ENCODE measurements at regions not wholly inside any gene's neighbourhood (a gene's known extent, or its start where the extent isn't known, plus 50 kb on each side); places are given as distances from the start of the nearest gene placed in this dataset.
"Not testable (repeated sequence)": the region's sequence is repeated elsewhere in the genome, so short reads cannot be mapped to it uniquely, and the experiment has no call there.

GRCh38 chr10:61016007-61016406, 72.0 kb upstream of the RHOBTB1 start:
- Histone ChIP-seq H3K4me1 (ENCODE audit: insufficient read depth, low read length) (no peaks in the 10 kb centered on the region), H3K79me2 (ENCODE audit: insufficient read depth, low read length) (no peaks in the 10 kb centered on the region), H3K9me3 (ENCODE audit: insufficient read depth, low read length, severe bottlenecking) (no peaks in the 10 kb centered on the region), H2AFZ (ENCODE audit: low read depth, low read length) (no peak overlapping the region), H3K36me3 (ENCODE audit: insufficient read depth, low read length) (no peaks in the 10 kb centered on the region), H3K4me2 (ENCODE audit: insufficient read depth, low read length) (no peak overlapping the region), H3K27me3 (ENCODE audit: insufficient read depth, low read length, poor library complexity) (no peaks in the 10 kb centered on the region), H3K4me3 (ENCODE audit: low read depth in 1 of 2, low read length in 2 of 2) (no peak overlapping the region), H4K20me1 (ENCODE audit: insufficient read depth, low read length) (no peaks in the 10 kb centered on the region), H3K9ac (ENCODE audit: low read depth, low read length) (no peak overlapping the region), H3K27ac (ENCODE audit: low read length) (no peak overlapping the region)
- ATAC-seq (ENCODE audit: insufficient read depth, low read depth) (no peak), DNase-seq (no peak)
- TF ChIP-seq EZH2 (IDR thresholded peaks at IDR 0.05; ENCODE audit: borderline replicate concordance, low read depth, low read length, severe bottlenecking) (no peak), CTCF (IDR thresholded peaks at IDR 0.05; ENCODE audit: borderline replicate concordance, extremely low read depth, low read length, poor library complexity, severe bottlenecking) (no peak)

- H3K4me3 ChIP-seq (ENCODE audit: low read depth in 1 of 2, low read length in 2 of 2), result no peak overlapping the region
- H3K9ac ChIP-seq (ENCODE audit: low read depth, low read length), result no peak overlapping the region
- TF ChIP-seq CTCF (IDR thresholded peaks at IDR 0.05; ENCODE audit: borderline replicate concordance, extremely low read depth, low read length, poor library complexity, severe bottlenecking) (no peak), EZH2 (IDR thresholded peaks at IDR 0.05; ENCODE audit: borderline replicate concordance, low read depth, low read length, severe bottlenecking) (no peak)
- no peaks in the 10 kb centered on the region for H3K9me3 ChIP-seq (ENCODE audit: insufficient read depth, low read length, severe bottlenecking)
- H2AFZ ChIP-seq (ENCODE audit: low read depth, low read length), result no peak overlapping the region
- no peaks in the 10 kb centered on the region for H3K79me2 ChIP-seq (ENCODE audit: insufficient read depth, low read length)
- no peaks in the 10 kb centered on the region for H4K20me1 ChIP-seq (ENCODE audit: insufficient read depth, low read length)
- DNase-seq, result no peak
- H3K4me2 ChIP-seq (ENCODE audit: insufficient read depth, low read length), result no peak overlapping the region
- no peaks in the 10 kb centered on the region for H3K4me1 ChIP-seq (ENCODE audit: insufficient read depth, low read length)
- no peaks in the 10 kb centered on the region for H3K27me3 ChIP-seq (ENCODE audit: insufficient read depth, low read length, poor library complexity)
- H3K27ac ChIP-seq (ENCODE audit: low read length), result no peak overlapping the region
- H3K36me3 ChIP-seq (ENCODE audit: insufficient read depth, low read length), result no peaks in the 10 kb centered on the region
- no peak for ATAC-seq (ENCODE audit: insufficient read depth, low read depth)
Observed at GRCh38 chr10:61010863-61011262, 66.9 kb upstream of the RHOBTB1 start.

- H3K27me3 ChIP-seq (ENCODE audit: insufficient read depth, low read length, poor library complexity); H3K9ac ChIP-seq (ENCODE audit: low read depth, low read length); ATAC-seq (ENCODE audit: insufficient read depth, low read depth); H3K27ac ChIP-seq (ENCODE audit: low read length); H3K4me3 ChIP-seq (ENCODE audit: low read depth in 1 of 2, low read length in 2 of 2); DNase-seq; H3K79me2 ChIP-seq (ENCODE audit: insufficient read depth, low read length); H4K20me1 ChIP-seq (ENCODE audit: insufficient read depth, low read length); H2AFZ ChIP-seq (ENCODE audit: low read depth, low read length); H3K36me3 ChIP-seq (ENCODE audit: insufficient read depth, low read length); H3K4me1 ChIP-seq (ENCODE audit: insufficient read depth, low read length); H3K9me3 ChIP-seq (ENCODE audit: insufficient read depth, low read length, severe bottlenecking); H3K4me2 ChIP-seq (ENCODE audit: insufficient read depth, low read length): not testable (repeated sequence)
Observed at GRCh38 chr10:61003069-61003468, 59.1 kb upstream of the RHOBTB1 start.

GRCh38 chr10:61001731-61002122, 57.7 kb upstream of the RHOBTB1 start:
- H3K27ac ChIP-seq (ENCODE audit: low read length), result no peak overlapping the region
- H3K27me3 ChIP-seq (ENCODE audit: insufficient read depth, low read length, poor library complexity), result no peaks in the 10 kb centered on the region
- H3K4me2 ChIP-seq (ENCODE audit: insufficient read depth, low read length), result no peak overlapping the region
- H3K79me2 ChIP-seq (ENCODE audit: insufficient read depth, low read length), result no peaks in the 10 kb centered on the region
- DNase-seq, result no peak
- H2AFZ ChIP-seq (ENCODE audit: low read depth, low read length), result no peak overlapping the region
- TF ChIP-seq EZH2 (IDR thresholded peaks at IDR 0.05; ENCODE audit: borderline replicate concordance, low read depth, low read length, severe bottlenecking) (no peak), CTCF (IDR thresholded peaks at IDR 0.05; ENCODE audit: borderline replicate concordance, extremely low read depth, low read length, poor library complexity, severe bottlenecking) (no peak)
- no peaks in the 10 kb centered on the region for H3K4me1 ChIP-seq (ENCODE audit: insufficient read depth, low read length)
- H3K36me3 ChIP-seq (ENCODE audit: insufficient read depth, low read length), result no peaks in the 10 kb centered on the region
- no peak overlapping the region for H3K9ac ChIP-seq (ENCODE audit: low read depth, low read length)
- no peaks in the 10 kb centered on the region for H3K9me3 ChIP-seq (ENCODE audit: insufficient read depth, low read length, severe bottlenecking)
- no peaks in the 10 kb centered on the region for H4K20me1 ChIP-seq (ENCODE audit: insufficient read depth, low read length)
- H3K4me3 ChIP-seq (ENCODE audit: low read depth in 1 of 2, low read length in 2 of 2), result no peak overlapping the region
- ATAC-seq (ENCODE audit: insufficient read depth, low read depth), result no peak
